Spleen (tissue), 7 donors: ENCODE measurements at regions not wholly inside any gene's neighbourhood (a gene's known extent, or its start where the extent isn't known, plus 50 kb on each side); places are given as distances from the start of the nearest gene placed in this dataset.

ENCODE experiments used
- CTCF ChIP-seq, 11 experiments: fragments of 200-600 bp in 7 of 11; fragments of 450-650 bp in 4 of 11; sonication (generic) in 4 of 11; IDR thresholded peaks in 8 of 11; conservative IDR thresholded peaks in 3 of 11; 1 replicate in 7 of 11; 2 replicates in 4 of 11; pipeline versions ENCODE4 v1.4.0 to v1.8.0; 2016 to 2021; ENCODE audit warnings: antibody characterized with exemption in 11 of 11, inconsistent platforms in 4 of 11, mild to moderate bottlenecking in 1 of 11
- POLR2A ChIP-seq, 3 donors: fragments of 450-650 bp; IDR thresholded peaks; one replicate each; pipeline ENCODE4 v1.5.1; 2017; ENCODE audit warnings: antibody characterized with exemption in 3 of 3, mild to moderate bottlenecking in 1 of 3
- donor health status: DM: no; HTN: no; CAD: no; lungs with moderate emphysema.
- donor health status: DM: no; HTN: no; CAD: no.
- donor health status: DM: no; HTN: no; CAD: no.

GRCh38 chr7:69527706-69528105, 70.6 kb upstream of the AUTS2 start:
- TF ChIP-seq CTCF (IDR thresholded peaks at IDR 0.05 in 8 of 11, conservative IDR thresholded peaks at IDR 0.05 in 3 of 11) (no peak), POLR2A (IDR thresholded peaks at IDR 0.05) (no peak)
